ENCODE measurements at regions not wholly inside any gene's neighbourhood (a gene's known extent, or its start where the extent isn't known, plus 50 kb on each side); places are given as distances from the start of the nearest gene placed in this dataset.

DNA sequence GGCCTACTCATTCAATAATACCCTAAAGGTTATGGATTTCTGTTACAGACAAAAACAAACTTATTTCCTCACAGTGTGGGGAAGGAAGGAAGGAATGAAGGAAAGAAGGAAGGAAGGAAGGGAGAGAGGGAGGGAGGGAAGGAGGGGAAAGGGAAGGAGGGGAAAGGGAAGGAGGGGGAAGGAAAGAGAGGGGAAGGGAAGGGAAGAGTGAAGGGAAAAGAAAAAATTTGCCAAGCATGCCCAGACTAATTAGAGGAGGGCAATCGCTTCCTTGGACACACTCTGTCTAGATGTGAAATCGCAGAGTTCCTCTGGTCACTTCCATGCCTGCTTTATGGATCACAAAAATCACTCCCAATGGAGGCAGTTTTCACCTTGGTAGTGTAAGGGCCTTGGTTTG lies 570.1 kb upstream of the SOX9 start:
- in situ Hi-C loops (cut with HindIII; ENCODE audit: low sequenced_read_pairs), result loop anchor here (5.0 kb wide), 1 partner anchor 43 kb away; no protein-coding TSS in a partner anchor
- no peak overlapping the region for H3K4me3 ChIP-seq (ENCODE audit: low read depth, low read length)
- no peak for TF ChIP-seq CTCF (IDR thresholded peaks at IDR 0.05; ENCODE audit: low read depth, low read length, missing control alignments)
- DNase-seq (ENCODE audit: low read depth), result no peak

DNA sequence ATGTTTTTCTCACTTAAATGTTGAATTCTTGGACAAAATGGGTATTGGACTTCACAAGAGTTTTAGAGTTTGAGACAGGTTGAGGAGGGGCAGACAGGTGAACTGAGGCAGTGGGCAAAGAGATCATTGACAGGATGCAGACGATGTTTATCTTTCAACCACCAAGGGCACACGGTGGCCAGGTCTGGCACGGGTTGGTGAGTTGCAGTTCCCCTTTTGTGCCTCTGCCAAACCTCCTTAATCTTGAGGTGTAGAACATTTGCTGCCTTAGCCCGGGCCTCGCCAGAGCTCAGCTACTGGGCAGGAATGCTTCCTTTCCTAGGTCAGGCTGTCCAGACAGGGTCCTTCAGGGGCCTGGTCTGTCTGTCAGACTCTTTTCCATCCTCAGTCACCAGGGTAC lies 567.4 kb upstream of the SOX9 start:
- DNase-seq (ENCODE audit: low read depth), result no peak
- in situ Hi-C loops (cut with HindIII; ENCODE audit: low sequenced_read_pairs), result loop anchor here (5.0 kb wide), 1 partner anchor 46 kb away; no protein-coding TSS in a partner anchor
- no peak overlapping the region for H3K4me3 ChIP-seq (ENCODE audit: low read depth, low read length)
- no peak for TF ChIP-seq CTCF (IDR thresholded peaks at IDR 0.05; ENCODE audit: low read depth, low read length, missing control alignments)

DNA sequence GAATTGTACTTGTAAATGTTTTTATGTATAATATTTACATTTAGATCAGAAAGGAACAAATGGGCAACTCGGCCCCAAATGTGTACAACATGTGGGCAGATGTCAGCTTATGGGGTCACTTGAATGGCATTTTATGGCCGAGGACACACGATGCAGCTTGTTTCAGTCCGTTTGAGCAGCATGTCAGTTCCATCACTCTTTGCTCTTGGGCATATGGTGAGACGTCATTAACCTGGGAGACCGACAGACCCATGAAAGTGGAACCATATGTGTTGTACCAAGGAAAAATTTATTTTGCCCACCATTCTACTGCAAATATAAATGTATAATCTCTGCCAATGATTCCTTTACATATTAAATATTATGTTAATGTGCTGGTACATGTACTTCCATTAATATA lies 561.9 kb upstream of the SOX9 start:
- H3K4me3 ChIP-seq (ENCODE audit: low read depth, low read length), result no peak overlapping the region
- TF ChIP-seq CTCF (IDR thresholded peaks at IDR 0.05; ENCODE audit: low read depth, low read length, missing control alignments), result no peak
- in situ Hi-C loops (cut with HindIII; ENCODE audit: low sequenced_read_pairs), result no loop called here
- DNase-seq (ENCODE audit: low read depth), result no peak

- no peak overlapping the region for H3K4me3 ChIP-seq (ENCODE audit: low read depth, low read length)
- in situ Hi-C loops (cut with HindIII; ENCODE audit: low sequenced_read_pairs), result no loop called here
- no peak for TF ChIP-seq CTCF (IDR thresholded peaks at IDR 0.05; ENCODE audit: low read depth, low read length, missing control alignments)
- DNase-seq (ENCODE audit: low read depth), result no peak
Observed at GRCh38 chr17:71572343-71572742, 548.5 kb upstream of the SOX9 start.

GRCh38 chr17:71578446-71578845 lies 542.4 kb upstream of the SOX9 start:
- H3K4me3 ChIP-seq (ENCODE audit: low read depth, low read length), result no peak overlapping the region
- DNase-seq (ENCODE audit: low read depth), result no peak
- TF ChIP-seq CTCF (IDR thresholded peaks at IDR 0.05; ENCODE audit: low read depth, low read length, missing control alignments), result no peak
- in situ Hi-C loops (cut with HindIII; ENCODE audit: low sequenced_read_pairs), result no loop called here

- DNase-seq (ENCODE audit: low read depth), result no peak
- in situ Hi-C loops (cut with HindIII; ENCODE audit: low sequenced_read_pairs), result no loop called here
- TF ChIP-seq CTCF (IDR thresholded peaks at IDR 0.05; ENCODE audit: low read depth, low read length, missing control alignments), result no peak
- no peak overlapping the region for H3K4me3 ChIP-seq (ENCODE audit: low read depth, low read length)
Observed at GRCh38 chr17:71580220-71580619, 540.6 kb upstream of the SOX9 start.

GRCh38 chr17:71585540-71585939 lies 535.3 kb upstream of the SOX9 start:
- no peak for TF ChIP-seq CTCF (IDR thresholded peaks at IDR 0.05; ENCODE audit: low read depth, low read length, missing control alignments)
- DNase-seq (ENCODE audit: low read depth), result no peak
- in situ Hi-C loops (cut with HindIII; ENCODE audit: low sequenced_read_pairs), result no loop called here
- H3K4me3 ChIP-seq (ENCODE audit: low read depth, low read length), result no peak overlapping the region

All from astrocyte of the cerebellum (primary cell).